ENCODE measurements at regions not wholly inside any gene's neighbourhood (a gene's known extent, or its start where the extent isn't known, plus 50 kb on each side); places are given as distances from the start of the nearest gene placed in this dataset.

DNA sequence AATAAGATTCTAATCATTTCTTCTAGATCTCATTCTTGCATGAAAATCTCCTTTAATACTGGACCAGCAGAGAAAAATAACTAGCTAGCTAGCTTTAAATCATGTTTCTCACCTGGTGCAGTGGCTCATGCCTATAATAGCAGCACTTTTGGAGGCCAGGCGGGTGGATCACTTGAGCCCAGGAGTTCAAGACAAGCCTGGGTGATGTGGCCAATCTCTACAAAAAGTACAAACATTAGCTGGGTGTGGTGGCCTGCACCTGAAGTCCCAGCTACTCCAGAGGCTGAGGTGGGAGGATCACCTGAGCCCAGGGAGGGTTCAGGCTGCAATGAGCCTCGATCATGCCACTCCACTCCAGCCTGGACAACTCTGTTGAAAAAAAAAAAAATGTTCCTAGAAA is 99.2 kb downstream of the BAMBI start:
- Histone ChIP-seq H3K4me1 (ENCODE audit: control insufficient read depth, insufficient read depth, low read length) (0 out of 2 replicates have a peak, but pooled peaks cover 5% of the 10 kb centered on the region), H3K9me3 (ENCODE audit: control insufficient read depth, insufficient read depth, low read depth, low read length) (no peaks in the 10 kb centered on the region), H3K27ac (ENCODE audit: extremely low read depth, low read depth, low read length) (no peak overlapping the region), H3K4me3 (ENCODE audit: low read depth, low read length) (no peak overlapping the region), H3K36me3 (ENCODE audit: control insufficient read depth in 2 of 2, insufficient read depth in 1 of 2, low read length in 2 of 2) (no peaks in the 10 kb centered on the region)
- CTCF ChIA-PET: interaction anchor here (0.6 kb wide), 1 partner anchor 362 kb away, joined by 3 read pairs; no protein-coding TSS in a partner anchor
- POLR2A ChIA-PET: no interaction called here
- TF ChIP-seq GFI1B (tag by site-specific recombination; IDR thresholded peaks at IDR 0.05) (no peak), ZNF157 (tag by site-specific recombination; IDR thresholded peaks at IDR 0.05) (no peak), MZF1 (tag by site-specific recombination; IDR thresholded peaks at IDR 0.05; ENCODE audit: borderline replicate concordance) (no peak)

DNA sequence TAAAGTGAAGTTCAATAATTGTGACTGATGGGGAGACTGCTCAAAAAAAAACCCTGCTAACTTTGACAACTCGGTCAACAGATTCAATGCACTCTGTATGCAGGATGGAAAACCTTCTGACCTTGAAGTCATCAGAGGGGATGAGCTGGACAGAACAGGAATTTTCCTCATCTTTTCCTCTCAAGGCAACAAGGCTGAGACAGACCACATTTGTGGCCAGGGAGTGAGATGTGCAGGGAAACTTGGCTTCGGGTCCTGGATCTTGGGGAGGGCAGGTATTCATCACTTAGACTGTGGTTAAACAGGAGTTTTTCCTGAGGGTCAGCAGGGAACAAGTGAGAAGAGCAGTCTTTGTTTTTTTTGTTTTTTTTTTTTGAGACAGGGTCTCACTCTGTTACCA is 100.6 kb downstream of the BAMBI start:
- TF ChIP-seq, protein P1, sequence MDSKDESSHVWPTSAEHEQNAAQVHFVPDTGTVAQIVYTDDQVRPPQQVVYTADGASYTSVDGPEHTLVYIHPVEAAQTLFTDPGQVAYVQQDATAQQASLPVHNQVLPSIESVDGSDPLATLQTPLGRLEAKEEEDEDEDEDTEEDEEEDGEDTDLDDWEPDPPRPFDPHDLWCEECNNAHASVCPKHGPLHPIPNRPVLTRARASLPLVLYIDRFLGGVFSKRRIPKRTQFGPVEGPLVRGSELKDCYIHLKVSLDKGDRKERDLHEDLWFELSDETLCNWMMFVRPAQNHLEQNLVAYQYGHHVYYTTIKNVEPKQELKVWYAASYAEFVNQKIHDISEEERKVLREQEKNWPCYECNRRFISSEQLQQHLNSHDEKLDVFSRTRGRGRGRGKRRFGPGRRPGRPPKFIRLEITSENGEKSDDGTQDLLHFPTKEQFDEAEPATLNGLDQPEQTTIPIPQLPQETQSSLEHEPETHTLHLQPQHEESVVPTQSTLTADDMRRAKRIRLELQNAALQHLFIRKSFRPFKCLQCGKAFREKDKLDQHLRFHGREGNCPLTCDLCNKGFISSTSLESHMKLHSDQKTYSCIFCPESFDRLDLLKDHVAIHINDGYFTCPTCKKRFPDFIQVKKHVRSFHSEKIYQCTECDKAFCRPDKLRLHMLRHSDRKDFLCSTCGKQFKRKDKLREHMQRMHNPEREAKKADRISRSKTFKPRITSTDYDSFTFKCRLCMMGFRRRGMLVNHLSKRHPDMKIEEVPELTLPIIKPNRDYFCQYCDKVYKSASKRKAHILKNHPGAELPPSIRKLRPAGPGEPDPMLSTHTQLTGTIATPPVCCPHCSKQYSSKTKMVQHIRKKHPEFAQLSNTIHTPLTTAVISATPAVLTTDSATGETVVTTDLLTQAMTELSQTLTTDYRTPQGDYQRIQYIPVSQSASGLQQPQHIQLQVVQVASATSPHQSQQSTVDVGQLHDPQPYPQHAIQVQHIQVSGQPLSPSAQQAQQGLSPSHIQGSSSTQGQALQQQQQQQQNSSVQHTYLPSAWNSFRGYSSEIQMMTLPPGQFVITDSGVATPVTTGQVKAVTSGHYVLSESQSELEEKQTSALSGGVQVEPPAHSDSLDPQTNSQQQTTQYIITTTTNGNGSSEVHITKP (tag by site-specific recombination; IDR thresholded peaks at IDR 0.05): no peak
- TF ChIP-seq ZNF354C (tag by site-specific recombination; IDR thresholded peaks at IDR 0.05; ENCODE audit: borderline replicate concordance, low read depth): no peak
- no peak for TF ChIP-seq ZNF747 (tag by site-specific recombination; IDR thresholded peaks at IDR 0.05)
- TF ChIP-seq, protein P2, sequence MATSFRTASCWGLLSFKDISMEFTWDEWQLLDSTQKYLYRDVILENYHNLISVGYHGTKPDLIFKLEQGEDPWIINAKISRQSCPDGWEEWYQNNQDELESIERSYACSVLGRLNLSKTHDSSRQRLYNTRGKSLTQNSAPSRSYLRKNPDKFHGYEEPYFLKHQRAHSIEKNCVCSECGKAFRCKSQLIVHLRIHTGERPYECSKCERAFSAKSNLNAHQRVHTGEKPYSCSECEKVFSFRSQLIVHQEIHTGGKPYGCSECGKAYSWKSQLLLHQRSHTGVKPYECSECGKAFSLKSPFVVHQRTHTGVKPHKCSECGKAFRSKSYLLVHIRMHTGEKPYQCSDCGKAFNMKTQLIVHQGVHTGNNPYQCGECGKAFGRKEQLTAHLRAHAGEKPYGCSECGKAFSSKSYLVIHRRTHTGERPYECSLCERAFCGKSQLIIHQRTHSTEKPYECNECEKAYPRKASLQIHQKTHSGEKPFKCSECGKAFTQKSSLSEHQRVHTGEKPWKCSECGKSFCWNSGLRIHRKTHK (tag by site-specific recombination; IDR thresholded peaks at IDR 0.05): no peak
- no peak for TF ChIP-seq ZNF48 (tag by site-specific recombination; IDR thresholded peaks at IDR 0.05)
- TF ChIP-seq ZNF37A (tag by site-specific recombination; IDR thresholded peaks at IDR 0.05): no peak
- TF ChIP-seq, protein P3, sequence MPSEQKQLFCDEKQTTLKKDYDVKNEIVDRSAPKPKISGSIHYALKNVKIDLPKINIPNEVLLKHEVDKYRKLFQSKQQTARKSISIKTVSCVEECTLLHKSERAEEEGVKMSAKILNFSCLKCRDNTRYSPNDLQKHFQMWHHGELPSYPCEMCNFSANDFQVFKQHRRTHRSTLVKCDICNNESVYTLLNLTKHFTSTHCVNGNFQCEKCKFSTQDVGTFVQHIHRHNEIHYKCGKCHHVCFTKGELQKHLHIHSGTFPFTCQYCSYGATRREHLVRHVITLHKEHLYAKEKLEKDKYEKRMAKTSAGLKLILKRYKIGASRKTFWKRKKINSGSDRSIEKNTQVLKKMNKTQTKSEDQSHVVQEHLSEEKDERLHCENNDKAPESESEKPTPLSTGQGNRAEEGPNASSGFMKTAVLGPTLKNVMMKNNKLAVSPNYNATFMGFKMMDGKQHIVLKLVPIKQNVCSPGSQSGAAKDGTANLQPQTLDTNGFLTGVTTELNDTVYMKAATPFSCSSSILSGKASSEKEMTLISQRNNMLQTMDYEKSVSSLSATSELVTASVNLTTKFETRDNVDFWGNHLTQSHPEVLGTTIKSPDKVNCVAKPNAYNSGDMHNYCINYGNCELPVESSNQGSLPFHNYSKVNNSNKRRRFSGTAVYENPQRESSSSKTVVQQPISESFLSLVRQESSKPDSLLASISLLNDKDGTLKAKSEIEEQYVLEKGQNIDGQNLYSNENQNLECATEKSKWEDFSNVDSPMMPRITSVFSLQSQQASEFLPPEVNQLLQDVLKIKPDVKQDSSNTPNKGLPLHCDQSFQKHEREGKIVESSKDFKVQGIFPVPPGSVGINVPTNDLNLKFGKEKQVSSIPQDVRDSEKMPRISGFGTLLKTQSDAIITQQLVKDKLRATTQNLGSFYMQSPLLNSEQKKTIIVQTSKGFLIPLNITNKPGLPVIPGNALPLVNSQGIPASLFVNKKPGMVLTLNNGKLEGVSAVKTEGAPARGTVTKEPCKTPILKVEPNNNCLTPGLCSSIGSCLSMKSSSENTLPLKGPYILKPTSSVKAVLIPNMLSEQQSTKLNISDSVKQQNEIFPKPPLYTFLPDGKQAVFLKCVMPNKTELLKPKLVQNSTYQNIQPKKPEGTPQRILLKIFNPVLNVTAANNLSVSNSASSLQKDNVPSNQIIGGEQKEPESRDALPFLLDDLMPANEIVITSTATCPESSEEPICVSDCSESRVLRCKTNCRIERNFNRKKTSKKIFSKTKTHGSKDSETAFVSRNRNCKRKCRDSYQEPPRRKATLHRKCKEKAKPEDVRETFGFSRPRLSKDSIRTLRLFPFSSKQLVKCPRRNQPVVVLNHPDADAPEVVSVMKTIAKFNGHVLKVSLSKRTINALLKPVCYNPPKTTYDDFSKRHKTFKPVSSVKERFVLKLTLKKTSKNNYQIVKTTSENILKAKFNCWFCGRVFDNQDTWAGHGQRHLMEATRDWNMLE (tag by site-specific recombination; conservative IDR thresholded peaks at IDR 0.05; ENCODE audit: low read depth): no peak
- TF ChIP-seq FEZF1 (tag by site-specific recombination; IDR thresholded peaks at IDR 0.05): no peak
- no peak for TF ChIP-seq ZSCAN23 (tag by site-specific recombination; IDR thresholded peaks at IDR 0.05)
- no peak for TF ChIP-seq ZFP37 (tag by site-specific recombination; IDR thresholded peaks at IDR 0.05)
- TF ChIP-seq, protein P4, sequence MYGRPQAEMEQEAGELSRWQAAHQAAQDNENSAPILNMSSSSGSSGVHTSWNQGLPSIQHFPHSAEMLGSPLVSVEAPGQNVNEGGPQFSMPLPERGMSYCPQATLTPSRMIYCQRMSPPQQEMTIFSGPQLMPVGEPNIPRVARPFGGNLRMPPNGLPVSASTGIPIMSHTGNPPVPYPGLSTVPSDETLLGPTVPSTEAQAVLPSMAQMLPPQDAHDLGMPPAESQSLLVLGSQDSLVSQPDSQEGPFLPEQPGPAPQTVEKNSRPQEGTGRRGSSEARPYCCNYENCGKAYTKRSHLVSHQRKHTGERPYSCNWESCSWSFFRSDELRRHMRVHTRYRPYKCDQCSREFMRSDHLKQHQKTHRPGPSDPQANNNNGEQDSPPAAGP (tag by site-specific recombination; IDR thresholded peaks at IDR 0.05): no peak
- TF ChIP-seq ZBTB1 (tag by site-specific recombination; IDR thresholded peaks at IDR 0.05): no peak
- TF ChIP-seq ZNF248 (tag by site-specific recombination; IDR thresholded peaks at IDR 0.05): no peak
- TF ChIP-seq, protein P5, sequence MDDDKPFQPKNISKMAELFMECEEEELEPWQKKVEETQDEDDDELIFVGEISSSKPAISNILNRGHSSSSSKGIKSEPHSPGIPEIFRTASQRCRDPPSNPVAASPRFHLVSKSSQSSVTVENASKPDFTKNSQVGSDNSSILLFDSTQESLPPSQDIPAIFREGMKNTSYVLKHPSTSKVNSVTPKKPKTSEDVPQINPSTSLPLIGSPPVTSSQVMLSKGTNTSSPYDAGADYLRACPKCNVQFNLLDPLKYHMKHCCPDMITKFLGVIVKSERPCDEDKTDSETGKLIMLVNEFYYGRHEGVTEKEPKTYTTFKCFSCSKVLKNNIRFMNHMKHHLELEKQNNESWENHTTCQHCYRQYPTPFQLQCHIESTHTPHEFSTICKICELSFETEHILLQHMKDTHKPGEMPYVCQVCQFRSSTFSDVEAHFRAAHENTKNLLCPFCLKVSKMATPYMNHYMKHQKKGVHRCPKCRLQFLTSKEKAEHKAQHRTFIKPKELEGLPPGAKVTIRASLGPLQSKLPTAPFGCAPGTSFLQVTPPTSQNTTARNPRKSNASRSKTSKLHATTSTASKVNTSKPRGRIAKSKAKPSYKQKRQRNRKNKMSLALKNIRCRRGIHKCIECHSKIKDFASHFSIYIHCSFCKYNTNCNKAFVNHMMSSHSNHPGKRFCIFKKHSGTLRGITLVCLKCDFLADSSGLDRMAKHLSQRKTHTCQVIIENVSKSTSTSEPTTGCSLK (tag by site-specific recombination; IDR thresholded peaks at IDR 0.05): no peak
- no peak for TF ChIP-seq ZNF768 (tag by site-specific recombination; IDR thresholded peaks at IDR 0.05)
- no peak for TF ChIP-seq MEIS1 (CRISPR knock-in tag; IDR thresholded peaks at IDR 0.05; ENCODE audit: borderline replicate concordance)
- no peaks in the 10 kb centered on the region for H3K9me3 ChIP-seq (ENCODE audit: control insufficient read depth, insufficient read depth, low read depth, low read length)
- H3K4me1 ChIP-seq (ENCODE audit: control insufficient read depth, insufficient read depth, low read length): 0 out of 2 replicates have a peak, but pooled peaks cover 5% of the 10 kb centered on the region
- H3K36me3 ChIP-seq (ENCODE audit: control insufficient read depth in 2 of 2, insufficient read depth in 1 of 2, low read length in 2 of 2): no peaks in the 10 kb centered on the region
- ChIA-PET POLR2A (no interaction called here), CTCF (no interaction called here)
- no peak overlapping the region for H3K27ac ChIP-seq (ENCODE audit: extremely low read depth, low read depth, low read length)
- no peak overlapping the region for H3K4me3 ChIP-seq (ENCODE audit: low read depth, low read length)
